HG03432 (cell line): ENCODE measurements at regions not wholly inside any gene's neighbourhood (a gene's known extent, or its start where the extent isn't known, plus 50 kb on each side); places are given as distances from the start of the nearest gene placed in this dataset.

Experiments used
- ATAC-seq: cut with Tn5 transposase; IDR thresholded peaks from one replicate; pipeline ENCODE4 v1.9.1; 2021; ENCODE audit warnings: mild to moderate bottlenecking, moderate library complexity; ENCODE audit not compliant: unreplicated experiment

- no peak for ATAC-seq
These were observed 61.9 kb downstream of the EXOSC2 start for GRCh38 chr9:130755377-130756007.

GRCh38 chr9:130756037-130756436, 62.5 kb downstream of the EXOSC2 start:
- no peak for ATAC-seq

GRCh38 chr9:130756455-130757152, 63.0 kb downstream of the EXOSC2 start:
- ATAC-seq = no peak

- ATAC-seq = no peak
These were observed 66.2 kb downstream of the EXOSC2 start for GRCh38 chr9:130759738-130760137.

- no peak for ATAC-seq
These were observed 70.0 kb downstream of the EXOSC2 start for GRCh38 chr9:130763331-130764171.

GRCh38 chr9:130765137-130766020, 69.7 kb upstream of the ABL1 start:
- ATAC-seq = peak; percentile 66

GRCh38 chr9:130766021-130766926, 68.8 kb upstream of the ABL1 start:
- ATAC-seq = no peak

- no peak for ATAC-seq
These were observed 68.1 kb upstream of the ABL1 start for GRCh38 chr9:130766927-130767307.

GRCh38 chr9:130768265-130768664, 66.8 kb upstream of the ABL1 start:
- no peak for ATAC-seq

GRCh38 chr9:130768891-130769403, 66.1 kb upstream of the ABL1 start:
- ATAC-seq = no peak

- no peak for ATAC-seq
These were observed 65.0 kb upstream of the ABL1 start for GRCh38 chr9:130770093-130770492.

GRCh38 chr9:130770679-130771442, 64.2 kb upstream of the ABL1 start:
- no peak for ATAC-seq

- ATAC-seq = no peak
These were observed 62.9 kb upstream of the ABL1 start for GRCh38 chr9:130772185-130772584.

GRCh38 chr9:130774183-130774582, 60.9 kb upstream of the ABL1 start:
- ATAC-seq = no peak

GRCh38 chr9:130775336-130775991, 59.6 kb upstream of the ABL1 start:
- no peak for ATAC-seq

GRCh38 chr9:130779153-130779855, 55.8 kb upstream of the ABL1 start:
- ATAC-seq = no peak

- no peak for ATAC-seq
These were observed 54.6 kb upstream of the ABL1 start for GRCh38 chr9:130780415-130780814.
